Right atrium auricular region (tissue), 2 donors: ENCODE measurements at regions not wholly inside any gene's neighbourhood (a gene's known extent, or its start where the extent isn't known, plus 50 kb on each side); places are given as distances from the start of the nearest gene placed in this dataset.
"Not testable (repeated sequence)": the region's sequence is repeated elsewhere in the genome, so short reads cannot be mapped to it uniquely, and the experiment has no call there.

ENCODE experiments used
- DNase-seq: peaks from one replicate; pipeline ENCODE4 v3.0.0-alpha.2; 2019; ENCODE audit warnings: low spot score
- H3K27ac ChIP-seq, 2 donors: fragments of 200-600 bp; sonication (generic); 1 replicate in 1 of 2; 2 replicates in 1 of 2; pipeline ENCODE4 v1.5.1; 2016 to 2019
- H3K27me3 ChIP-seq, 2 donors: fragments of 200-600 bp; sonication (generic); one replicate each; pipeline versions ENCODE4 v1.5.1 to v1.6.0; 2017 to 2019
- H3K36me3 ChIP-seq: fragments of 200-600 bp; sonication (generic); one replicate; pipeline ENCODE4 v1.5.1; 2016
- H3K4me1 ChIP-seq, 2 donors: fragments of 200-600 bp; sonication (generic); one replicate each; pipeline versions ENCODE4 v1.5.1 to v1.6.0; 2017 to 2019
- H3K4me3 ChIP-seq, 2 donors: fragments of 200-600 bp; sonication (generic); 1 replicate in 1 of 2; 2 replicates in 1 of 2; pipeline ENCODE4 v1.5.1; 2017 to 2019; ENCODE audit warnings: mild to moderate bottlenecking in 1 of 2, moderate library complexity in 1 of 2
- H3K9me3 ChIP-seq, 2 donors: fragments of 200-600 bp; sonication (generic); one replicate each; pipeline ENCODE4 v1.5.1; 2019

- H3K36me3 ChIP-seq, H3K4me1 ChIP-seq, H3K9me3 ChIP-seq, H3K27me3 ChIP-seq, DNase-seq, H3K27ac ChIP-seq, H3K4me3 ChIP-seq: not testable (repeated sequence)
Measured at GRCh38 chr7:55702831-55703230, 130.5 kb upstream of the VOPP1 start.

- H3K36me3 ChIP-seq, DNase-seq, H3K9me3 ChIP-seq, H3K4me1 ChIP-seq, H3K27ac ChIP-seq, H3K27me3 ChIP-seq, H3K4me3 ChIP-seq: not testable (repeated sequence)
Measured at GRCh38 chr7:55699450-55699842, 127.1 kb upstream of the VOPP1 start.

- H3K27me3 ChIP-seq, H3K4me3 ChIP-seq, DNase-seq, H3K4me1 ChIP-seq, H3K27ac ChIP-seq, H3K9me3 ChIP-seq, H3K36me3 ChIP-seq: not testable (repeated sequence)
Measured at GRCh38 chr7:55698607-55699449, 126.5 kb upstream of the VOPP1 start.

DNA sequence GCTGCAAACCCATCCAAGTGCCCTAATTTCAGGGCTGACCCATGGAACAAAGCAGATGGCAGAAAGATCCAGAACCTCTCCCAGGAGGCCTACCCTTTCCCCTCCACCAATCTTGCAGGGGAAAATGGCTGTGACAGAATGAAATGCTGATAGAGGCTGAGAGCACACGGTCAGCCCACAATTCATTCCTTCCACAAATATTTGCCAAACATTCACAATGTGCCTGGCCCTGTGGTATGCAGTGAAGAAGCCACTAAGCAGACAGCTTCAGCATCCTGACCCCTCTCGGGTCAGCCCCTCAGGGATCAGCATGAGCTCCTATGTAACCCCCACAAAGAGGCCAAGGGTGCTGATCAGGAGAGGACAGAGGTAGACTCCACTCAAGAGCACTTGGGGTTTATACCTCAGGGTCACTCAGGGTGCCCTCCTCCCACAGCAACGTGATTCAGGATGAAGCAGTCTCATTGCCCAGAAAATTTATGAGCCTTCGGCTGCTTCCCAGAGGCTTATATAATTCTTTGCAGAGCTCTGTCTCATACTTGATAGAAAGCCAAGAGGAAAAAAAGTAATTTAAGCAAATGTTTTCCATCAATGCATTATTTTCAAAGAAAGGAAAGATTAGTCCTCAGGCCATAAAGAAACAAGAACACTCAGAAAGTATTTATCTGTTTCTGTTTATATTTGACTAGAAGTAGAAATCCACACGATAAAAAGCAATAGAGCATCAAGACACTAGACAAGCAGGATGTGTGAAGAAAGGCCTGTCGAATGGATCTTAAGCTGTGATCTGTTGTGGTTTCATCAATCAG, 123.8 kb upstream of the VOPP1 start:
- not testable (repeated sequence) for DNase-seq

DNA sequence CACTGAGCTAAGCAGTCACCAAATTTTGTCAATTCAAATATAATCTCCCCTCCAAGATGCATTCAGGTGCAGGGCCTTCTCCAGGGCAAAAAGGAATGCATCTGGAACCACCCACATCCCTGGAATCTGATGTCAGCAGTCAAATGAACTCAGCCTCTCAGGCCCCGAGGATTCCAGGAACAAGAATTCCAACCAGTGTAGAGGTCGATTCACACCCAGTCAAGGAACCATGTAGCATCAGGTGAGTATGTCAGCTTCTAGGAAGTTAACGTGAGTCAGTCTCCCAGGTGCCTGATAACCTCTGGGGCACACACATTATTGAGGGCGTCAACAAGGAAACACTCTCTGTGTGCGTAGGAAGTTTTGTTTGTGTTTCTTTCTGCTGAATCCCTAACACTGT, 122.2 kb upstream of the VOPP1 start:
- not testable (repeated sequence) for H3K4me3 ChIP-seq, H3K27me3 ChIP-seq, H3K27ac ChIP-seq, H3K36me3 ChIP-seq, DNase-seq, H3K9me3 ChIP-seq, H3K4me1 ChIP-seq

More for the DNA sequence above, 123.8 kb upstream of the VOPP1 start:
- not testable (repeated sequence) for H3K4me3 ChIP-seq, H3K9me3 ChIP-seq, H3K27ac ChIP-seq, H3K36me3 ChIP-seq, H3K27me3 ChIP-seq, H3K4me1 ChIP-seq

GRCh38 chr7:55688684-55689681, 116.7 kb upstream of the VOPP1 start:
- Histone ChIP-seq H3K4me3 (peak overlapping the region in 1 of 2 donors; percentile 11), H3K27ac (peak overlapping the region; percentile 27 to 28)
- not testable (repeated sequence) for H3K4me1 ChIP-seq, H3K9me3 ChIP-seq, H3K36me3 ChIP-seq, DNase-seq, H3K27me3 ChIP-seq

GRCh38 chr7:55688261-55688660, 116.0 kb upstream of the VOPP1 start:
- peak overlapping the region in 1 of 2 donors; percentile 27 for H3K27ac ChIP-seq
- H3K9me3 ChIP-seq, H3K4me1 ChIP-seq: not testable (repeated sequence)

DNA sequence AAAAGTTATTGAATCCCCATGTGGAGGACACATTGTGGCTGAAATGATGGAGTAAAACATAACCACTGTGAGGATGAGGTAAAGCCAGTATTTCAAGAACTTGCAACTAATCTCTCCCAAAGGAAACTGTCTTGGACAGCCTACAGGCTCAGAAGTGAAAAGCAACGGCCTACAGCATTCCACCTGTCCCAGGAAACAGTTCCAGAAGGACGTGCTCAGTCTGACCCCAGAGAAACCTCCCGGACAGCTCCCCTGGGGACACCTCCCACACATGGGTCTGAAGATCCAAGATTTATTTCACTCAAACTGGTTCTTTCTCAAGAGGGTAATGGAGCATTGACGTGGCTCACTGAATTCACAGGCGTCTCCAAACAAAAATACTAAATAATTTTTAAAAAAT, 115.0 kb upstream of the VOPP1 start:
- H3K27me3 ChIP-seq, H3K4me3 ChIP-seq, H3K9me3 ChIP-seq, DNase-seq, H3K4me1 ChIP-seq, H3K36me3 ChIP-seq, H3K27ac ChIP-seq: not testable (repeated sequence)

More at GRCh38 chr7:55688261-55688660, 116.0 kb upstream of the VOPP1 start:
- not testable (repeated sequence) for H3K27me3 ChIP-seq, DNase-seq, H3K4me3 ChIP-seq, H3K36me3 ChIP-seq

DNA sequence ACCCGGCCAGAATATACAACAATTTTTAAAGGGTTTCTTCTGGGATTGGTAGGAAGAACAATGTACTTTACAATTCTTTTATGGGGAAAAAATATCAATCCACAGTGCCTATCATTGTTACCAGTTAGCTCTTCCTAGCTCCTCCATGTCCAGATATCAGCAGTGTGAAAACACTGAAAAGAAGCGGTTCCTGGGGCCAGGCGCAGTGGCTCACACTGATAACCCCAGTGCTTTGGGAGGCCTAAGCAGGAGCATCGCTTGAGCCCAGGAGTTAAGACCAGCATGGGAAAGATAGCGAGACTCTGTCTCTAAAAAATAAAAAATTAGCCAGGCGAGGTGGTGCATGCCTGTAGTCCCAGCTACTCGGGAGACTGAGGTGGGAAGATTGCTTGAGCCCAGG, 114.5 kb upstream of the VOPP1 start:
- H3K27ac ChIP-seq, H3K36me3 ChIP-seq, H3K27me3 ChIP-seq, H3K9me3 ChIP-seq, H3K4me1 ChIP-seq, DNase-seq, H3K4me3 ChIP-seq: not testable (repeated sequence)

DNA sequence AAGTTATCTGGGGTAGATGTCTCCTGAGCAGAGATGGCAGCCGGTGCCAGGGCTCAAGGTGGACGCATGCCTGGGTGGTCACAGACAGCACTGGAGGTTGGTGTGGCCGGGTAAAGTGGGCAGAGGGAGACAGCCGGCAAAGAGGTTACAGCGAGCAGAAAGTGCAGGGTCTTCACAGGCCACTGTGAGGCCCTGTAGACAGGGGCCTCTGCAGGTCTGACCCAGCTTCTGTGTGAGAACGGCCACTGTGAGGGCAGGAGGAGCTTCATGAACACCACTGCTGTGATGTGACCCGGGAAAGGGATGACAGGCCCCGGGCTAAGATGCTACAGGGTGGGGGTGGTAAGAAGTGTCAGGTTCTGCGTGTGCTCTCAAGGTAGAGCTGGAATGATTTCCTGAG, 111.2 kb upstream of the VOPP1 start:
- H3K27me3 ChIP-seq, H3K4me3 ChIP-seq, H3K9me3 ChIP-seq, DNase-seq, H3K27ac ChIP-seq, H3K36me3 ChIP-seq, H3K4me1 ChIP-seq: not testable (repeated sequence)

DNA sequence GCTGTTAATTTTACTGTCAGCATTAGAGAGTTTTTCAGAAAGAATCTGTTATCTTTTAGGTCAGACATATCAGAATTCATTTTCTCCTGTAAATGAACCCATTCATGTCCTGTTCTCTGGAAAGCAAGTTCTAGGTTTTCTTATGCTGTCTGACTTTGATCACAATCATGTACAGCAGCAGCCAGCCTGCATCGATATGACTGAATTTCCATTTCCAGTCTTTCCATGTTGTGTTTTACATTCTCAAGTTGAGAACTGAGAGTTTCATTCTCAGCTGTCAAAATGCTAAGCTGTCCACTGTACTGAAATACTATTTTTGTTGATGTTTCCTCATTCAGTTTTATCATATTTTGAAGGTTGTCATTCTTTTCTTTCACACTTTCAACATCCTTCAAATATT, 103.3 kb upstream of the VOPP1 start:
- not testable (repeated sequence) for H3K4me3 ChIP-seq, H3K27ac ChIP-seq, H3K4me1 ChIP-seq, H3K36me3 ChIP-seq, H3K9me3 ChIP-seq, H3K27me3 ChIP-seq, DNase-seq

DNA sequence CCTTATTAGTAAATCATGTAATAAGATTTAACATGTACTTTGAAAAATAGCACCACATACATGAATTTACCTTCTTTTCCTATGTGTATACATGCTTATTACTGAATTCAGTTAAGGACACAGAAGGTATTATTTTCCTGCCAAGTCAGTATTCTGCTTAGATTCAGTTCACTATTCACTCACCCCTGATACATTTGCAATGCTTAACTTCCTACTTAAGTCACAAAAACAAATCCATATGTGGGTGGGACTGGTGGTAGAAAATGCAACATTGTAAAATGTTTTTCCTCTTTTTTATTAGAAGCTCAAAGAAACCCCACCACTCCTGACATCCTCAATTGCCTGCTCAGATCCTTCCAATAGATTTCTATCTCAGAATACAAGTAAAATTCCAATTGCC, 101.2 kb upstream of the VOPP1 start:
- H3K27me3 ChIP-seq, DNase-seq, H3K9me3 ChIP-seq, H3K27ac ChIP-seq, H3K36me3 ChIP-seq, H3K4me3 ChIP-seq, H3K4me1 ChIP-seq: not testable (repeated sequence)

DNA sequence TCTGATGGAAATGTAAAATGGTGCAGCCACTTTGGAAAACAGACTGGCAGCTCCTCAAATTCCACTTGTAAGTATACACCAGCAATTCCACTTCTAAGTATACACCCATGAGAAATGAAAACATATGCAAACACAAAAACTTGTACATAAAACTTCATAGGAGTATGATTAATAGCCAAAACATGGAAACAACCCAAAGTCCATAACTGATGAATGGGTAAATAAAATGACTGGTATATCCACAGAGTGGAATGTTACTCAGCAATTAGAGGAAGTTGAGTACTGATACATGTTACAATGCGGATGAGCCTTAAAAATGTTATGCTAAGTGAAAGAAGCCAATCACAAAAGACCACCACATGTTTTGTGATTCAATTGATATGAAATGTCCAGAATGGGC, 99.8 kb upstream of the VOPP1 start:
- not testable (repeated sequence) for H3K27ac ChIP-seq, H3K4me1 ChIP-seq, H3K36me3 ChIP-seq, H3K4me3 ChIP-seq, H3K9me3 ChIP-seq, DNase-seq, H3K27me3 ChIP-seq
